Activated CD4-positive, alpha-beta memory T cell treated with anti-CD3 and anti-CD28 coated beads for 36 hours (primary cell): ENCODE measurements at regions not wholly inside any gene's neighbourhood (a gene's known extent, or its start where the extent isn't known, plus 50 kb on each side); places are given as distances from the start of the nearest gene placed in this dataset.
"Not testable (repeated sequence)": the region's sequence is repeated elsewhere in the genome, so short reads cannot be mapped to it uniquely, and the experiment has no call there.

Experiments used
- CTCF ChIA-PET: fragments of 350-600 bp; sonication (Branson Sonifier 250); formaldehyde crosslinking; loops from one replicate; lab custom pipeline; 2021; ENCODE audit warnings: antibody characterized with exemption, inconsistent platforms; lab: Charles Lee
- POLR2A ChIA-PET: fragments of 350-600 bp; sonication (Branson Sonifier 250); formaldehyde crosslinking; loops from one replicate; lab custom pipeline; 2021; ENCODE audit warnings: antibody characterized with exemption; lab: Charles Lee
- DNase-seq: peaks from one replicate; pipeline ENCODE4 v3.0.0-alpha.2; 2020
- H3K27ac Mint-ChIP-seq: one replicate; pipeline ENCODE4 v1.8.0; 2021; ENCODE audit warnings: mixed read lengths
- H3K27me3 Mint-ChIP-seq: one replicate; pipeline ENCODE4 v1.8.0; 2021; ENCODE audit warnings: mixed read lengths
- H3K36me3 Mint-ChIP-seq: one replicate; pipeline ENCODE4 v1.8.0; 2021; ENCODE audit warnings: mixed read lengths
- H3K4me1 Mint-ChIP-seq: one replicate; pipeline ENCODE4 v1.8.0; 2021; ENCODE audit warnings: low read depth, mixed read lengths
- H3K4me3 Mint-ChIP-seq: one replicate; pipeline ENCODE4 v1.8.0; 2021; ENCODE audit warnings: mild to moderate bottlenecking, mixed read lengths
- H3K9me3 Mint-ChIP-seq: one replicate; pipeline ENCODE4 v1.8.0; 2021; ENCODE audit warnings: mixed read lengths
- intact Hi-C: fragments of 100-400 bp; cut with micrococcal nuclease; formaldehyde crosslinking; loops from one replicate; pipeline ENCODE4 v1.15.1; 2023

GRCh38 chr14:28820677-28821076 is 54.1 kb downstream of the FOXG1 start:
- Mint-ChIP-seq H3K36me3 (no peaks in the 10 kb centered on the region), H3K27ac (no peak overlapping the region), H3K4me1 (no peaks in the 10 kb centered on the region), H3K27me3 (no peaks in the 10 kb centered on the region), H3K4me3 (no peak overlapping the region), H3K9me3 (peaks cover 20% of the 10 kb centered on the region)
- DNase-seq: no peak
- CTCF ChIA-PET: no interaction called here
- POLR2A ChIA-PET: no interaction called here
- intact Hi-C loops: no loop called here

GRCh38 chr14:28821993-28822392 is 55.4 kb downstream of the FOXG1 start:
- H3K9me3 Mint-ChIP-seq: peaks cover 27% of the 10 kb centered on the region
- H3K4me3 Mint-ChIP-seq: no peak overlapping the region
- CTCF ChIA-PET: no interaction called here
- DNase-seq: no peak
- intact Hi-C loops: no loop called here
- H3K36me3 Mint-ChIP-seq: no peaks in the 10 kb centered on the region
- POLR2A ChIA-PET: no interaction called here
- H3K27ac Mint-ChIP-seq: no peak overlapping the region
- H3K4me1 Mint-ChIP-seq: no peaks in the 10 kb centered on the region
- H3K27me3 Mint-ChIP-seq: no peaks in the 10 kb centered on the region

GRCh38 chr14:28823245-28823644 is 56.7 kb downstream of the FOXG1 start:
- peaks cover 29% of the 10 kb centered on the region for H3K9me3 Mint-ChIP-seq
- no peak overlapping the region for H3K4me3 Mint-ChIP-seq

GRCh38 chr14:28830115-28830534 is 63.5 kb downstream of the FOXG1 start:
- no peaks in the 10 kb centered on the region for H3K36me3 Mint-ChIP-seq
- no peak overlapping the region for H3K4me3 Mint-ChIP-seq
- no peak overlapping the region for H3K27ac Mint-ChIP-seq
- ChIA-PET POLR2A (no interaction called here), CTCF (no interaction called here)
- no peak for DNase-seq
- H3K9me3 Mint-ChIP-seq: peaks cover 15% of the 10 kb centered on the region
- intact Hi-C loops: no loop called here
- no peaks in the 10 kb centered on the region for H3K27me3 Mint-ChIP-seq
- no peaks in the 10 kb centered on the region for H3K4me1 Mint-ChIP-seq

More at GRCh38 chr14:28823245-28823644, 56.7 kb downstream of the FOXG1 start:
- H3K27ac Mint-ChIP-seq: no peak overlapping the region
- H3K4me1 Mint-ChIP-seq: no peaks in the 10 kb centered on the region
- no peaks in the 10 kb centered on the region for H3K27me3 Mint-ChIP-seq
- no peak for DNase-seq
- POLR2A ChIA-PET: no interaction called here
- H3K36me3 Mint-ChIP-seq: no peaks in the 10 kb centered on the region
- intact Hi-C loops: no loop called here
- CTCF ChIA-PET: no interaction called here

- ChIA-PET CTCF (no interaction called here), POLR2A (no interaction called here)
- no peak for DNase-seq
These were observed 64.5 kb downstream of the FOXG1 start for GRCh38 chr14:28831126-28831525.

GRCh38 chr14:28842569-28842968 is 76.0 kb downstream of the FOXG1 start:
- H3K4me3 Mint-ChIP-seq, H3K36me3 Mint-ChIP-seq, CTCF ChIA-PET, DNase-seq, POLR2A ChIA-PET, intact Hi-C loops, H3K27me3 Mint-ChIP-seq, H3K4me1 Mint-ChIP-seq, H3K27ac Mint-ChIP-seq: not testable (repeated sequence)
- H3K9me3 Mint-ChIP-seq: peaks cover 38% of the 10 kb centered on the region

More at GRCh38 chr14:28831126-28831525, 64.5 kb downstream of the FOXG1 start:
- H3K9me3 Mint-ChIP-seq: peaks cover 20% of the 10 kb centered on the region
- H3K4me3 Mint-ChIP-seq: no peak overlapping the region
- no peaks in the 10 kb centered on the region for H3K36me3 Mint-ChIP-seq
- intact Hi-C loops: no loop called here
- H3K27me3 Mint-ChIP-seq: no peaks in the 10 kb centered on the region
- H3K27ac Mint-ChIP-seq: no peak overlapping the region
- no peaks in the 10 kb centered on the region for H3K4me1 Mint-ChIP-seq

GRCh38 chr14:28867571-28867970 is 101.0 kb downstream of the FOXG1 start:
- ChIA-PET CTCF (no interaction called here), POLR2A (no interaction called here)
- H3K36me3 Mint-ChIP-seq: no peaks in the 10 kb centered on the region
- no peak for DNase-seq
- intact Hi-C loops: no loop called here
- no peaks in the 10 kb centered on the region for H3K4me1 Mint-ChIP-seq
- H3K4me3 Mint-ChIP-seq: no peak overlapping the region
- H3K27me3 Mint-ChIP-seq: no peaks in the 10 kb centered on the region
- no peak overlapping the region for H3K27ac Mint-ChIP-seq
- H3K9me3 Mint-ChIP-seq: peaks cover 19% of the 10 kb centered on the region

GRCh38 chr14:28870033-28870564 is 103.5 kb downstream of the FOXG1 start:
- H3K27ac Mint-ChIP-seq: no peak overlapping the region
- intact Hi-C loops: no loop called here
- ChIA-PET POLR2A (no interaction called here), CTCF (no interaction called here)
- H3K9me3 Mint-ChIP-seq: peaks cover 15% of the 10 kb centered on the region
- no peaks in the 10 kb centered on the region for H3K36me3 Mint-ChIP-seq
- DNase-seq: no peak
- H3K4me1 Mint-ChIP-seq: no peaks in the 10 kb centered on the region
- H3K4me3 Mint-ChIP-seq: no peak overlapping the region
- H3K27me3 Mint-ChIP-seq: no peaks in the 10 kb centered on the region

- H3K4me1 Mint-ChIP-seq: no peaks in the 10 kb centered on the region
- H3K27me3 Mint-ChIP-seq: no peaks in the 10 kb centered on the region
- no peak overlapping the region for H3K4me3 Mint-ChIP-seq
- H3K27ac Mint-ChIP-seq: no peak overlapping the region
- H3K36me3 Mint-ChIP-seq: no peaks in the 10 kb centered on the region
- ChIA-PET POLR2A (no interaction called here), CTCF (no interaction called here)
- DNase-seq: no peak
- intact Hi-C loops: no loop called here
- peaks cover 2% of the 10 kb centered on the region for H3K9me3 Mint-ChIP-seq
These were observed 109.5 kb downstream of the FOXG1 start for GRCh38 chr14:28875934-28876571.

- no peak overlapping the region for H3K4me3 Mint-ChIP-seq
- POLR2A ChIA-PET: no interaction called here
- no peaks in the 10 kb centered on the region for H3K36me3 Mint-ChIP-seq
- no peaks in the 10 kb centered on the region for H3K4me1 Mint-ChIP-seq
- CTCF ChIA-PET: no interaction called here
- intact Hi-C loops: no loop called here
- H3K27ac Mint-ChIP-seq: no peak overlapping the region
- peaks cover 2% of the 10 kb centered on the region for H3K9me3 Mint-ChIP-seq
- DNase-seq: no peak
- H3K27me3 Mint-ChIP-seq: no peaks in the 10 kb centered on the region
These were observed 110.0 kb downstream of the FOXG1 start for GRCh38 chr14:28876572-28876945.

- no peaks in the 10 kb centered on the region for H3K36me3 Mint-ChIP-seq
- H3K27me3 Mint-ChIP-seq: no peaks in the 10 kb centered on the region
- no peak for DNase-seq
- peaks cover under 1% of the 10 kb centered on the region for H3K9me3 Mint-ChIP-seq
- H3K4me3 Mint-ChIP-seq: no peak overlapping the region
- ChIA-PET CTCF (no interaction called here), POLR2A (no interaction called here)
- H3K27ac Mint-ChIP-seq: no peak overlapping the region
- no peaks in the 10 kb centered on the region for H3K4me1 Mint-ChIP-seq
- intact Hi-C loops: no loop called here
These were observed 111.3 kb downstream of the FOXG1 start for GRCh38 chr14:28877923-28878322.

- no peak overlapping the region for H3K4me3 Mint-ChIP-seq
- no peaks in the 10 kb centered on the region for H3K4me1 Mint-ChIP-seq
- DNase-seq: no peak
- intact Hi-C loops: no loop called here
- H3K27me3 Mint-ChIP-seq: no peaks in the 10 kb centered on the region
- ChIA-PET CTCF (no interaction called here), POLR2A (no interaction called here)
- no peak overlapping the region for H3K27ac Mint-ChIP-seq
- H3K9me3 Mint-ChIP-seq: no peaks in the 10 kb centered on the region
- no peaks in the 10 kb centered on the region for H3K36me3 Mint-ChIP-seq
These were observed 113.0 kb downstream of the FOXG1 start for GRCh38 chr14:28879573-28879996.

GRCh38 chr14:28886940-28887339 is 120.4 kb downstream of the FOXG1 start:
- CTCF ChIA-PET: no interaction called here
- Mint-ChIP-seq H3K36me3 (no peaks in the 10 kb centered on the region), H3K9me3 (peaks cover 22% of the 10 kb centered on the region), H3K27me3 (no peaks in the 10 kb centered on the region), H3K4me1 (no peaks in the 10 kb centered on the region), H3K4me3 (no peak overlapping the region), H3K27ac (no peak overlapping the region)
- intact Hi-C loops: no loop called here
- DNase-seq: no peak
- POLR2A ChIA-PET: no interaction called here
